ENCODE measurements at regions not wholly inside any gene's neighbourhood (a gene's known extent, or its start where the extent isn't known, plus 50 kb on each side); places are given as distances from the start of the nearest gene placed in this dataset.
"Not testable (repeated sequence)": the region's sequence is repeated elsewhere in the genome, so short reads cannot be mapped to it uniquely, and the experiment has no call there.

- H2BK120ac ChIP-seq (ENCODE audit: insufficient read depth, low read length, poor library complexity); H2BK12ac ChIP-seq (ENCODE audit: low read length); DNase-seq; H3K9ac ChIP-seq (ENCODE audit: low read length); H3K18ac ChIP-seq (ENCODE audit: low read length); H3K4ac ChIP-seq (ENCODE audit: low read depth, low read length); H3K23ac ChIP-seq (ENCODE audit: low read length); H3K79me2 ChIP-seq (ENCODE audit: control insufficient read depth, insufficient read depth, low read length, poor library complexity); H2AFZ ChIP-seq (ENCODE audit: insufficient read depth, low read length, poor library complexity); H3K4me1 ChIP-seq (ENCODE audit: control insufficient read depth in 1 of 2, insufficient read depth in 2 of 2, low read length in 2 of 2); H3K79me1 ChIP-seq (ENCODE audit: low read length); H3K9me3 ChIP-seq (ENCODE audit: insufficient read depth, low read depth, low read length); H3K4me2 ChIP-seq (ENCODE audit: low read length); H4K12ac ChIP-seq (ENCODE audit: low read depth, low read length); H4K8ac ChIP-seq (ENCODE audit: low read depth, low read length); H3K27ac ChIP-seq (ENCODE audit: low read depth, low read length); H2BK5ac ChIP-seq (ENCODE audit: low read depth, low read length, poor library complexity); H3K14ac ChIP-seq (ENCODE audit: low read length); H3K36me3 ChIP-seq (ENCODE audit: control insufficient read depth in 1 of 2, insufficient read depth in 2 of 2, low read length in 2 of 2); H3K27me3 ChIP-seq (ENCODE audit: insufficient read depth, low read length); H2AK5ac ChIP-seq (ENCODE audit: low read length); H3K4me3 ChIP-seq (ENCODE audit: low read depth, low read length); H4K91ac ChIP-seq (ENCODE audit: low read depth, low read length): not testable (repeated sequence)
- WGBS (ENCODE audit: extremely low coverage, insufficient coverage, insufficient read length): no CpG with 5 or more reads among the region's 2 CpGs
Observed at GRCh38 chr15:53011779-53012178, 221.6 kb upstream of the ONECUT1 start.

- Histone ChIP-seq H2BK12ac (ENCODE audit: low read length) (no peak overlapping the region), H3K4ac (ENCODE audit: low read depth, low read length) (no peak overlapping the region), H3K4me1 (ENCODE audit: control insufficient read depth in 1 of 2, insufficient read depth in 2 of 2, low read length in 2 of 2) (no peaks in the 10 kb centered on the region), H3K18ac (ENCODE audit: low read length) (no peak overlapping the region), H3K27me3 (ENCODE audit: insufficient read depth, low read length) (no peaks in the 10 kb centered on the region), H3K27ac (ENCODE audit: low read depth, low read length) (no peak overlapping the region), H3K14ac (ENCODE audit: low read length) (no peak overlapping the region), H4K91ac (ENCODE audit: low read depth, low read length) (no peak overlapping the region), H2AK5ac (ENCODE audit: low read length) (no peak overlapping the region), H3K79me2 (ENCODE audit: control insufficient read depth, insufficient read depth, low read length, poor library complexity) (no peaks in the 10 kb centered on the region), H3K36me3 (ENCODE audit: control insufficient read depth in 1 of 2, insufficient read depth in 2 of 2, low read length in 2 of 2) (no peaks in the 10 kb centered on the region), H3K9me3 (ENCODE audit: insufficient read depth, low read depth, low read length) (peaks cover 2% of the 10 kb centered on the region), H3K23ac (ENCODE audit: low read length) (no peak overlapping the region), H3K4me2 (ENCODE audit: low read length) (no peak overlapping the region), H3K9ac (ENCODE audit: low read length) (no peak overlapping the region), H2BK5ac (ENCODE audit: low read depth, low read length, poor library complexity) (no peak overlapping the region), H3K79me1 (ENCODE audit: low read length) (no peaks in the 10 kb centered on the region), H2AFZ (ENCODE audit: insufficient read depth, low read length, poor library complexity) (no peak overlapping the region), H4K12ac (ENCODE audit: low read depth, low read length) (no peak overlapping the region), H3K4me3 (ENCODE audit: low read depth, low read length) (no peak overlapping the region), H4K8ac (ENCODE audit: low read depth, low read length) (no peak overlapping the region), H2BK120ac (ENCODE audit: insufficient read depth, low read length, poor library complexity) (no peak overlapping the region)
- no CpG with 5 or more reads among the region's 1 CpG for WGBS (ENCODE audit: extremely low coverage, insufficient coverage, insufficient read length)
- DNase-seq: no peak
Observed at GRCh38 chr15:53009093-53009492, 219.0 kb upstream of the ONECUT1 start.

- H3K18ac ChIP-seq (ENCODE audit: low read length): no peak overlapping the region
- H2AFZ ChIP-seq (ENCODE audit: insufficient read depth, low read length, poor library complexity): no peak overlapping the region
- no CpG with 5 or more reads among the region's 4 CpGs for WGBS (ENCODE audit: extremely low coverage, insufficient coverage, insufficient read length)
- H2BK12ac ChIP-seq (ENCODE audit: low read length): no peak overlapping the region
- no peaks in the 10 kb centered on the region for H3K9me3 ChIP-seq (ENCODE audit: insufficient read depth, low read depth, low read length)
- H4K8ac ChIP-seq (ENCODE audit: low read depth, low read length): no peak overlapping the region
- no peak overlapping the region for H3K9ac ChIP-seq (ENCODE audit: low read length)
- no peak overlapping the region for H4K12ac ChIP-seq (ENCODE audit: low read depth, low read length)
- H3K27me3 ChIP-seq (ENCODE audit: insufficient read depth, low read length): no peaks in the 10 kb centered on the region
- no peak overlapping the region for H2BK5ac ChIP-seq (ENCODE audit: low read depth, low read length, poor library complexity)
- no peak overlapping the region for H3K4me2 ChIP-seq (ENCODE audit: low read length)
- H3K4ac ChIP-seq (ENCODE audit: low read depth, low read length): no peak overlapping the region
- no peak overlapping the region for H3K23ac ChIP-seq (ENCODE audit: low read length)
- H3K79me2 ChIP-seq (ENCODE audit: control insufficient read depth, insufficient read depth, low read length, poor library complexity): no peaks in the 10 kb centered on the region
- H2AK5ac ChIP-seq (ENCODE audit: low read length): no peak overlapping the region
- H4K91ac ChIP-seq (ENCODE audit: low read depth, low read length): no peak overlapping the region
- H3K27ac ChIP-seq (ENCODE audit: low read depth, low read length): no peak overlapping the region
- no peaks in the 10 kb centered on the region for H3K79me1 ChIP-seq (ENCODE audit: low read length)
- H3K4me1 ChIP-seq (ENCODE audit: control insufficient read depth in 1 of 2, insufficient read depth in 2 of 2, low read length in 2 of 2): no peaks in the 10 kb centered on the region
- DNase-seq: no peak
- H3K4me3 ChIP-seq (ENCODE audit: low read depth, low read length): no peak overlapping the region
- H3K36me3 ChIP-seq (ENCODE audit: control insufficient read depth in 1 of 2, insufficient read depth in 2 of 2, low read length in 2 of 2): no peaks in the 10 kb centered on the region
- H2BK120ac ChIP-seq (ENCODE audit: insufficient read depth, low read length, poor library complexity): no peak overlapping the region
- no peak overlapping the region for H3K14ac ChIP-seq (ENCODE audit: low read length)
Observed at GRCh38 chr15:53000409-53000808, 210.3 kb upstream of the ONECUT1 start.

GRCh38 chr15:52997123-52997522 lies 207.0 kb upstream of the ONECUT1 start:
- Histone ChIP-seq H2AK5ac (ENCODE audit: low read length) (no peak overlapping the region), H3K36me3 (ENCODE audit: control insufficient read depth in 1 of 2, insufficient read depth in 2 of 2, low read length in 2 of 2) (no peaks in the 10 kb centered on the region), H3K79me1 (ENCODE audit: low read length) (no peaks in the 10 kb centered on the region), H4K91ac (ENCODE audit: low read depth, low read length) (no peak overlapping the region), H3K9me3 (ENCODE audit: insufficient read depth, low read depth, low read length) (no peaks in the 10 kb centered on the region), H3K27ac (ENCODE audit: low read depth, low read length) (no peak overlapping the region), H2BK120ac (ENCODE audit: insufficient read depth, low read length, poor library complexity) (no peak overlapping the region), H3K4me2 (ENCODE audit: low read length) (no peak overlapping the region), H3K27me3 (ENCODE audit: insufficient read depth, low read length) (no peaks in the 10 kb centered on the region), H3K14ac (ENCODE audit: low read length) (no peak overlapping the region), H2BK5ac (ENCODE audit: low read depth, low read length, poor library complexity) (no peak overlapping the region), H3K18ac (ENCODE audit: low read length) (no peak overlapping the region), H3K4me3 (ENCODE audit: low read depth, low read length) (no peak overlapping the region), H3K23ac (ENCODE audit: low read length) (no peak overlapping the region), H2AFZ (ENCODE audit: insufficient read depth, low read length, poor library complexity) (no peak overlapping the region), H3K79me2 (ENCODE audit: control insufficient read depth, insufficient read depth, low read length, poor library complexity) (no peaks in the 10 kb centered on the region), H3K4me1 (ENCODE audit: control insufficient read depth in 1 of 2, insufficient read depth in 2 of 2, low read length in 2 of 2) (no peaks in the 10 kb centered on the region), H3K4ac (ENCODE audit: low read depth, low read length) (no peak overlapping the region), H3K9ac (ENCODE audit: low read length) (no peak overlapping the region), H4K12ac (ENCODE audit: low read depth, low read length) (no peak overlapping the region), H2BK12ac (ENCODE audit: low read length) (no peak overlapping the region), H4K8ac (ENCODE audit: low read depth, low read length) (no peak overlapping the region)
- DNase-seq: no peak

GRCh38 chr15:52994290-52994689 lies 204.2 kb upstream of the ONECUT1 start:
- Histone ChIP-seq H4K8ac (ENCODE audit: low read depth, low read length) (no peak overlapping the region), H3K4me1 (ENCODE audit: control insufficient read depth in 1 of 2, insufficient read depth in 2 of 2, low read length in 2 of 2) (no peaks in the 10 kb centered on the region), H3K18ac (ENCODE audit: low read length) (no peak overlapping the region), H3K79me1 (ENCODE audit: low read length) (no peaks in the 10 kb centered on the region), H2BK120ac (ENCODE audit: insufficient read depth, low read length, poor library complexity) (no peak overlapping the region), H3K23ac (ENCODE audit: low read length) (no peak overlapping the region), H3K14ac (ENCODE audit: low read length) (no peak overlapping the region), H2BK12ac (ENCODE audit: low read length) (no peak overlapping the region), H3K79me2 (ENCODE audit: control insufficient read depth, insufficient read depth, low read length, poor library complexity) (no peaks in the 10 kb centered on the region), H3K4ac (ENCODE audit: low read depth, low read length) (no peak overlapping the region), H4K12ac (ENCODE audit: low read depth, low read length) (no peak overlapping the region), H3K27ac (ENCODE audit: low read depth, low read length) (no peak overlapping the region), H3K27me3 (ENCODE audit: insufficient read depth, low read length) (no peaks in the 10 kb centered on the region), H3K9ac (ENCODE audit: low read length) (no peak overlapping the region), H2BK5ac (ENCODE audit: low read depth, low read length, poor library complexity) (no peak overlapping the region), H3K4me2 (ENCODE audit: low read length) (no peak overlapping the region), H3K36me3 (ENCODE audit: control insufficient read depth in 1 of 2, insufficient read depth in 2 of 2, low read length in 2 of 2) (no peaks in the 10 kb centered on the region), H2AK5ac (ENCODE audit: low read length) (no peak overlapping the region), H3K4me3 (ENCODE audit: low read depth, low read length) (no peak overlapping the region), H2AFZ (ENCODE audit: insufficient read depth, low read length, poor library complexity) (no peak overlapping the region), H4K91ac (ENCODE audit: low read depth, low read length) (no peak overlapping the region), H3K9me3 (ENCODE audit: insufficient read depth, low read depth, low read length) (no peaks in the 10 kb centered on the region)
- DNase-seq: no peak
- no CpG with 5 or more reads among the region's 1 CpG for WGBS (ENCODE audit: extremely low coverage, insufficient coverage, insufficient read length)
